GM13977 (cell line): ENCODE measurements at regions not wholly inside any gene's neighbourhood (a gene's known extent, or its start where the extent isn't known, plus 50 kb on each side); places are given as distances from the start of the nearest gene placed in this dataset.

ENCODE experiments used
- DNase-seq: peaks from one replicate; pipeline ENCODE4 v3.0.0; 2012; ENCODE audit warnings: low spot score
- CTCF ChIP-seq: IDR thresholded peaks from 2 replicates; pipeline ENCODE4 v1.5.1; 2012; ENCODE audit warnings: mild to moderate bottlenecking, control low read depth; ENCODE audit not compliant: insufficient read depth; ENCODE audit errors: extremely low read depth, missing control alignments
- in situ Hi-C: fragments of 300-500 bp; cut with MboI; formaldehyde crosslinking; loops from one replicate; pipeline ENCODE4 v1.12.0; 2022; ENCODE audit warnings: low sequenced_read_pairs, low pct_unique_long_range_greater_than_20kb, mixed read lengths, inconsistent platforms; ENCODE audit not compliant: unreplicated experiment

- no peak for DNase-seq
- in situ Hi-C loops = no loop called here
- TF ChIP-seq CTCF = no peak
Observed at GRCh38 chr13:59562924-59563323, 600.8 kb downstream of the DIAPH3 start.

- no peak for TF ChIP-seq CTCF
- in situ Hi-C loops = no loop called here
- DNase-seq = no peak
Observed at GRCh38 chr13:59566561-59566960, 597.2 kb downstream of the DIAPH3 start.

- in situ Hi-C loops = no loop called here
- TF ChIP-seq CTCF = no peak
- DNase-seq = no peak
Observed at GRCh38 chr13:59568306-59568705, 595.4 kb downstream of the DIAPH3 start.

GRCh38 chr13:59570204-59570603 is 593.5 kb downstream of the DIAPH3 start:
- DNase-seq = no peak
- no peak for TF ChIP-seq CTCF
- in situ Hi-C loops = no loop called here

- in situ Hi-C loops = no loop called here
- DNase-seq = no peak
- no peak for TF ChIP-seq CTCF
Observed at GRCh38 chr13:59584101-59584500, 579.6 kb downstream of the DIAPH3 start.

- no peak for TF ChIP-seq CTCF
- no peak for DNase-seq
- in situ Hi-C loops = no loop called here
Observed at GRCh38 chr13:59584761-59585670, 578.7 kb downstream of the DIAPH3 start.

- in situ Hi-C loops = no loop called here
- no peak for TF ChIP-seq CTCF
- DNase-seq = no peak
Observed at GRCh38 chr13:59587030-59587429, 576.7 kb downstream of the DIAPH3 start.
